ENCODE measurements at regions not wholly inside any gene's neighbourhood (a gene's known extent, or its start where the extent isn't known, plus 50 kb on each side); places are given as distances from the start of the nearest gene placed in this dataset.

GRCh38 chr13:72437458-72437857, 290.0 kb downstream of the MZT1 start:
- Histone ChIP-seq H3F3A (ENCODE audit: insufficient read depth) (no peaks in the 10 kb centered on the region), H2AFZ (ENCODE audit: low read depth, low read length, severe bottlenecking) (no peak overlapping the region), H4K20me1 (ENCODE audit: low read depth, low read length) (no peaks in the 10 kb centered on the region), H3K79me2 (ENCODE audit: insufficient read depth, low read length) (no peaks in the 10 kb centered on the region), H3K27me3 (ENCODE audit: low read length) (no peaks in the 10 kb centered on the region), H3K9me3 (ENCODE audit: insufficient read depth, low read length) (no peaks in the 10 kb centered on the region), H3K4me2 (ENCODE audit: low read depth, low read length, poor library complexity, severe bottlenecking) (no peak overlapping the region), H3K36me3 (ENCODE audit: low read length) (no peaks in the 10 kb centered on the region), H3K4me3 (ENCODE audit: insufficient read depth, low read length, poor library complexity, severe bottlenecking) (no peak overlapping the region), H3K9me2 (replicated peaks; ENCODE audit: insufficient read depth, low read length) (no peaks in the 10 kb centered on the region), H3K9ac (ENCODE audit: low read length) (no peak overlapping the region), H3K27ac (ENCODE audit: low read depth, low read length) (no peak overlapping the region)
- TF ChIP-seq CTCF (IDR thresholded peaks at IDR 0.05; ENCODE audit: insufficient read depth, low read length, poor library complexity, severe bottlenecking): no peak
- no peak for TF ChIP-seq EZH2phosphoT487 (conservative IDR thresholded peaks at IDR 0.05; ENCODE audit: low read length)

- Histone ChIP-seq H3K4me2 (ENCODE audit: low read depth, low read length, poor library complexity, severe bottlenecking) (no peak overlapping the region), H3K79me2 (ENCODE audit: insufficient read depth, low read length) (no peaks in the 10 kb centered on the region), H3F3A (ENCODE audit: insufficient read depth) (no peaks in the 10 kb centered on the region), H3K27ac (ENCODE audit: low read depth, low read length) (no peak overlapping the region), H3K4me3 (ENCODE audit: insufficient read depth, low read length, poor library complexity, severe bottlenecking) (no peak overlapping the region), H3K36me3 (ENCODE audit: low read length) (no peaks in the 10 kb centered on the region), H3K27me3 (ENCODE audit: low read length) (no peaks in the 10 kb centered on the region), H3K9ac (ENCODE audit: low read length) (no peak overlapping the region), H2AFZ (ENCODE audit: low read depth, low read length, severe bottlenecking) (no peak overlapping the region), H3K9me3 (ENCODE audit: insufficient read depth, low read length) (no peaks in the 10 kb centered on the region), H4K20me1 (ENCODE audit: low read depth, low read length) (no peaks in the 10 kb centered on the region), H3K9me2 (replicated peaks; ENCODE audit: insufficient read depth, low read length) (no peaks in the 10 kb centered on the region)
- TF ChIP-seq CTCF (IDR thresholded peaks at IDR 0.05; ENCODE audit: insufficient read depth, low read length, poor library complexity, severe bottlenecking): no peak
- no peak for TF ChIP-seq EZH2phosphoT487 (conservative IDR thresholded peaks at IDR 0.05; ENCODE audit: low read length)
Observed at GRCh38 chr13:72435251-72435650, 292.2 kb downstream of the MZT1 start.

- H3K79me2 ChIP-seq (ENCODE audit: insufficient read depth, low read length): no peaks in the 10 kb centered on the region
- TF ChIP-seq EZH2phosphoT487 (conservative IDR thresholded peaks at IDR 0.05; ENCODE audit: low read length) (no peak), CTCF (IDR thresholded peaks at IDR 0.05; ENCODE audit: insufficient read depth, low read length, poor library complexity, severe bottlenecking) (no peak)
- H3K36me3 ChIP-seq (ENCODE audit: low read length): no peaks in the 10 kb centered on the region
- H2AFZ ChIP-seq (ENCODE audit: low read depth, low read length, severe bottlenecking): no peak overlapping the region
- H3K4me2 ChIP-seq (ENCODE audit: low read depth, low read length, poor library complexity, severe bottlenecking): no peak overlapping the region
- H3K4me3 ChIP-seq (ENCODE audit: insufficient read depth, low read length, poor library complexity, severe bottlenecking): no peak overlapping the region
- H3K9ac ChIP-seq (ENCODE audit: low read length): no peak overlapping the region
- no peaks in the 10 kb centered on the region for H3K9me3 ChIP-seq (ENCODE audit: insufficient read depth, low read length)
- H3K27ac ChIP-seq (ENCODE audit: low read depth, low read length): no peak overlapping the region
- no peaks in the 10 kb centered on the region for H4K20me1 ChIP-seq (ENCODE audit: low read depth, low read length)
- no peaks in the 10 kb centered on the region for H3F3A ChIP-seq (ENCODE audit: insufficient read depth)
- no peaks in the 10 kb centered on the region for H3K9me2 ChIP-seq (replicated peaks; ENCODE audit: insufficient read depth, low read length)
- no peaks in the 10 kb centered on the region for H3K27me3 ChIP-seq (ENCODE audit: low read length)
Observed at GRCh38 chr13:72431981-72432682, 295.3 kb downstream of the MZT1 start.

Data from SU-DHL-6 (cell line).